GM04503 (cell line): ENCODE measurements at regions not wholly inside any gene's neighbourhood (a gene's known extent, or its start where the extent isn't known, plus 50 kb on each side); places are given as distances from the start of the nearest gene placed in this dataset.

ENCODE experiments used
- DNase-seq: peaks from one replicate; pipeline ENCODE4 v3.0.0-alpha.2; 2012; ENCODE audit warnings: low read depth

GRCh38 chr10:52645187-52645758, 127.3 kb downstream of the MBL2 start:
- DNase-seq = no peak

GRCh38 chr10:52649511-52649910, 123.1 kb downstream of the MBL2 start:
- no peak for DNase-seq

- no peak for DNase-seq
Observed at GRCh38 chr10:52650873-52651272, 121.7 kb downstream of the MBL2 start.

GRCh38 chr10:52651293-52651692, 121.3 kb downstream of the MBL2 start:
- no peak for DNase-seq

- peak; percentile 34 for DNase-seq
Observed at GRCh38 chr10:52652431-52653262, 119.9 kb downstream of the MBL2 start.

- no peak for DNase-seq
Observed at GRCh38 chr10:52653263-52653909, 119.2 kb downstream of the MBL2 start.

GRCh38 chr10:52654201-52654600, 118.4 kb downstream of the MBL2 start:
- DNase-seq = no peak

- no peak for DNase-seq
Observed at GRCh38 chr10:52658112-52658511, 114.5 kb downstream of the MBL2 start.

GRCh38 chr10:52659085-52659484, 113.5 kb downstream of the MBL2 start:
- DNase-seq = no peak

GRCh38 chr10:52662256-52662655, 110.3 kb downstream of the MBL2 start:
- no peak for DNase-seq

- no peak for DNase-seq
Observed at GRCh38 chr10:52663161-52663560, 109.4 kb downstream of the MBL2 start.

GRCh38 chr10:52664629-52665028, 108.0 kb downstream of the MBL2 start:
- no peak for DNase-seq

GRCh38 chr10:52665821-52666220, 106.8 kb downstream of the MBL2 start:
- no peak for DNase-seq

- DNase-seq = no peak
Observed at GRCh38 chr10:52666931-52667330, 105.7 kb downstream of the MBL2 start.

GRCh38 chr10:52668024-52668423, 104.6 kb downstream of the MBL2 start:
- peak; percentile 45 for DNase-seq

- no peak for DNase-seq
Observed at GRCh38 chr10:52672880-52673279, 99.7 kb downstream of the MBL2 start.

GRCh38 chr10:52673468-52673867, 99.1 kb downstream of the MBL2 start:
- DNase-seq = no peak

GRCh38 chr10:52674474-52674873, 98.1 kb downstream of the MBL2 start:
- DNase-seq = no peak

GRCh38 chr10:52677086-52677485, 95.5 kb downstream of the MBL2 start:
- DNase-seq = no peak

GRCh38 chr10:52678611-52679010, 94.0 kb downstream of the MBL2 start:
- DNase-seq = no peak

GRCh38 chr10:52679117-52679516, 93.5 kb downstream of the MBL2 start:
- DNase-seq = no peak

- no peak for DNase-seq
Observed at GRCh38 chr10:52682766-52683165, 89.8 kb downstream of the MBL2 start.

GRCh38 chr10:52683776-52684175, 88.8 kb downstream of the MBL2 start:
- no peak for DNase-seq
